ENCODE measurements at regions not wholly inside any gene's neighbourhood (a gene's known extent, or its start where the extent isn't known, plus 50 kb on each side); places are given as distances from the start of the nearest gene placed in this dataset.
"Not testable (repeated sequence)": the region's sequence is repeated elsewhere in the genome, so short reads cannot be mapped to it uniquely, and the experiment has no call there.

DNA sequence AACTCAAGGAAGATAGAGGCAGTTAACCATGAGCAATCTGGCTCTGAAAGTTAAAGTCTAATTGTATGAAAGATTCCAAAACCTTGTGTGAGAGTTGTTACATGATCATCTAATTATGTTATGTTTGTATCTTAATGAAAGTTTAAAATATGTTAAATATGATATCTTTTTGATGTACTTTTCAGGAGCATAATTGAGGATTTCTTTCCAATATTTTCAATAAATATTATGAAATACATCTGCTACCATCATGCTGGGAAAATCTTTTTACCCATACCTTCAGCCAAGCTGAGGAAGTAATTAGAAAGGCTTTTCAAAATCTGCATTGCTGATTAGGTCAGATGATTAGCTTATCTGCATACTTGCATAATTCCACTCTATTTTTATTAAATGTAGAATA lies 318.4 kb downstream of the KLF12 start:
- no peaks in the 10 kb centered on the region for H3K4me1 ChIP-seq
- H3K27ac ChIP-seq, result no peak overlapping the region
- no peaks in the 10 kb centered on the region for H3K27me3 ChIP-seq
- H3K36me3 ChIP-seq, result peaks cover 0 to 4% (median 3%) of the 10 kb centered on the region in 3 donors
- intact Hi-C loops (cut with DNase I; ENCODE audit: low total_unique reads), result no loop called here
- H3K4me3 ChIP-seq, result no peak overlapping the region
- no peaks in the 10 kb centered on the region for H3K9me3 ChIP-seq
- DNase-seq, result no peak
- TF ChIP-seq, protein P1, sequence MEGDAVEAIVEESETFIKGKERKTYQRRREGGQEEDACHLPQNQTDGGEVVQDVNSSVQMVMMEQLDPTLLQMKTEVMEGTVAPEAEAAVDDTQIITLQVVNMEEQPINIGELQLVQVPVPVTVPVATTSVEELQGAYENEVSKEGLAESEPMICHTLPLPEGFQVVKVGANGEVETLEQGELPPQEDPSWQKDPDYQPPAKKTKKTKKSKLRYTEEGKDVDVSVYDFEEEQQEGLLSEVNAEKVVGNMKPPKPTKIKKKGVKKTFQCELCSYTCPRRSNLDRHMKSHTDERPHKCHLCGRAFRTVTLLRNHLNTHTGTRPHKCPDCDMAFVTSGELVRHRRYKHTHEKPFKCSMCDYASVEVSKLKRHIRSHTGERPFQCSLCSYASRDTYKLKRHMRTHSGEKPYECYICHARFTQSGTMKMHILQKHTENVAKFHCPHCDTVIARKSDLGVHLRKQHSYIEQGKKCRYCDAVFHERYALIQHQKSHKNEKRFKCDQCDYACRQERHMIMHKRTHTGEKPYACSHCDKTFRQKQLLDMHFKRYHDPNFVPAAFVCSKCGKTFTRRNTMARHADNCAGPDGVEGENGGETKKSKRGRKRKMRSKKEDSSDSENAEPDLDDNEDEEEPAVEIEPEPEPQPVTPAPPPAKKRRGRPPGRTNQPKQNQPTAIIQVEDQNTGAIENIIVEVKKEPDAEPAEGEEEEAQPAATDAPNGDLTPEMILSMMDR (IDR thresholded peaks at IDR 0.05), result no peak

DNA sequence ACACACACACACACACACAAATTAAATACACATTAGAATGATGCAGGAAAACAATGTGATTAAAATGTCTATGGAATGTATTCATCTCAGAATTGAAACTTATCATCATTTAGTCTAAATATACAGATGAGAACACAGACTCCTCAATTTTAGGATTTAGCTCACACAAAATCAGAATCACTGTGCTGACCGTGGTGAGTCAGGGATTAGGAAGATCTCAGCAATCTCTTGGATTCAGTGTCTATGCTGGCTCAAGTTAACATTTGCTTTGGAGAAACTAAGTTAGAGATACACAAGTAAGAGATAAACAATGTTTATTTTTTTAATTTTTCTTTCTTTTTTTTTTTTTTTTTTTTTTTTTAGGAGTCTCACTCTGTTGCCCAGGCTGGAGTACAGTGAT lies 323.6 kb downstream of the KLF12 start:
- no peak for DNase-seq
- no peaks in the 10 kb centered on the region for H3K9me3 ChIP-seq
- no peaks in the 10 kb centered on the region for H3K27me3 ChIP-seq
- peaks cover 0 to 4% (median 3%) of the 10 kb centered on the region in 3 donors for H3K36me3 ChIP-seq
- H3K4me3 ChIP-seq, result no peak overlapping the region
- H3K4me1 ChIP-seq, result peaks cover 0 to 9% (median 0%) of the 10 kb centered on the region in 4 donors
- H3K27ac ChIP-seq, result no peak overlapping the region
- intact Hi-C loops (cut with DNase I; ENCODE audit: low total_unique reads), result no loop called here
- TF ChIP-seq, protein P1 (IDR thresholded peaks at IDR 0.05), result no peak

DNA sequence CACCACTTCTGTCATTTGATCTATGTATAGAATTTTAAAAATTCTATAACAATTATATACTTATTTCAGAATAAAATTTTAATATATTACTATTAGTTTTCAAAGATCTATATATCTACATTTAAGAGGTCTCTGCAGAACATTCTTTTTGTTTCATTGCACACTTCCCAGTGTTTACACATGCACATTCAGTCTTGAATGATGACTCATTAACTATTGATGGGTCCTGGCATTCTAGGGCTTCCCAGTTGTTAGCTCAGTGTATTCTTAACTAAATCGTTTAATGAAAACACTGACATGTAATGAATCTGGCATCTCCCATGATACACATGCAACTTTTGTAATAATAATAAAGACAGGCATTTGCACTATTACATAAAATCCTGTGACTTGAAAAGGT lies 324.6 kb downstream of the KLF12 start:
- intact Hi-C loops (cut with DNase I; ENCODE audit: low total_unique reads), result no loop called here
- peaks cover 0 to 9% (median 0%) of the 10 kb centered on the region in 4 donors for H3K4me1 ChIP-seq
- DNase-seq, result no peak
- H3K27ac ChIP-seq, result no peak overlapping the region
- H3K36me3 ChIP-seq, result peaks cover 0 to 4% (median 3%) of the 10 kb centered on the region in 3 donors
- H3K4me3 ChIP-seq, result no peak overlapping the region
- TF ChIP-seq, protein P1 (IDR thresholded peaks at IDR 0.05), result no peak
- H3K9me3 ChIP-seq, result no peaks in the 10 kb centered on the region
- no peaks in the 10 kb centered on the region for H3K27me3 ChIP-seq

DNA sequence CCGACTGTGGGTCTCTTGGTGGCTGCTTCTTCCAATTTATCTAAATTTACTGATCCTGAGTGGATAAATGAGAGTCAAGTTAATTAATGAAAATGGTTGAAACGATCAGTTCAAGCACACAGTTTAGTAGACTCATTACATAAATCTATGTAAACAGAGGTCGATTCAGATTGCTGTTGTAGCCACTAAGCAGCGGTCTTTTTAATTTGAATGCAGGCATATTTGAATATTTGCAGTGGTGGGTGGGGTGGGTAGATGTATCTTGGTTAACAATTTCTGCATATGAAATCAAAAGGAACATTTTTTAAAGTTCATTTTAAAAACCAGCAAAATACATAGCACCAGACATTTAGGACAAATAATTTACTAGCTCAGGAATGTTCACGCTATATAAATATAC lies 325.9 kb downstream of the KLF12 start:
- H3K4me3 ChIP-seq, result no peak overlapping the region
- no peak for DNase-seq
- intact Hi-C loops (cut with DNase I; ENCODE audit: low total_unique reads), result no loop called here
- peaks cover 0 to 9% (median 0%) of the 10 kb centered on the region in 4 donors for H3K4me1 ChIP-seq
- no peak overlapping the region for H3K27ac ChIP-seq
- no peaks in the 10 kb centered on the region for H3K9me3 ChIP-seq
- TF ChIP-seq, protein P1 (IDR thresholded peaks at IDR 0.05), result no peak
- H3K36me3 ChIP-seq, result peaks cover 0 to 4% (median 3%) of the 10 kb centered on the region in 3 donors
- no peaks in the 10 kb centered on the region for H3K27me3 ChIP-seq

DNA sequence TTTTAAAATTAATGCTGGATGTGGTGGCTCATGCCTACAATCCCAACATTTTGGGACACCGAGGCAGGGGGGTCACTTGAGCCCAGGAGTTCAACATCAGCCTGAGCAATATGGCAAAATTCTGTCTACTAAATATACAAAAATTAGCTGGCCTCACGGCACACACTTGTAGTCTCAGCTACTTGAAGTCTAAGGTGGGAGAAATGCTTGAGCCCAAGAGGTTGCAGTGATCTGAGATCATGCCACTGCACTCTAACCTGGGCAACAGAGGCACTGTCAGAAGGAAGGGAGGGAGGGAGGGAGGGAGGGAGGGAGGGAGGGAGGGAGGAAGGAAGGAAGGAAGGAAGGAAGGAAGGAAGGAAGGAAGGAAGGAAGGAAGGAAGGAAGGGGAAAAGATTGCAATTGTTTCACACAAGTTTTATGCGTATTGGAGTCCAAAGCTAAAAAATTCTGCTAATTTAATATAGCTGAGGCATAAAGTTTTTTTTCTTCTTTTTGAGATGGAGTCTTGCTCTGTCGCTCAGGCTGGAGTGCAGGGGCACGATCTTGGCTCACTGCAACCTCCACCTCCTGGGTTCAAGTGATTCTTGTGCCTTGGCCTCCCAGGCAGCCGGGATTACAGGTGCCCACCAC lies 328.8 kb downstream of the KLF12 start:
- H3K4me3 ChIP-seq; DNase-seq; H3K36me3 ChIP-seq; H3K9me3 ChIP-seq; H3K27me3 ChIP-seq; H3K27ac ChIP-seq; intact Hi-C loops (cut with DNase I; ENCODE audit: low total_unique reads); H3K4me1 ChIP-seq: not testable (repeated sequence)

DNA sequence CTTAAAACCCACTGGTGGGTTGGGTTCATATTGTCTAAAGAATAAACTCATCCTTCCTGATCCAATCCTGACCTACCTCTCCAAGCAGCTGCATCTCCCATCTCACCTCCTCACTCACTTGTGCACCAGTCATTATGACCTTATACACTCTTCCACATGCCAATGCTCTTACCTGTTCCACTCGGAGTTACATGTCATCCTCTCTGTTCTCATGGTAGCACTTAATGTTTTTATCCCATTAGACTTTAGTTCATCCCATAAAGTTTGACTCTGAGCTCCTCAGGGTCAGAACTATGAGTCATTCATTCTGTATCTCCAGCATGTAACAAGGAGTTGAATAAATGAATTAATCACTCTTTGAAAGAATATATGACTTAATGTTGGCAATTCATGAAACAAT lies 330.2 kb downstream of the KLF12 start:
- Histone ChIP-seq H3K27me3 (no peaks in the 10 kb centered on the region), H3K9me3 (no peaks in the 10 kb centered on the region), H3K36me3 (no peaks in the 10 kb centered on the region), H3K27ac (no peak overlapping the region), H3K4me3 (no peak overlapping the region), H3K4me1 (peaks cover 0 to 5% (median 0%) of the 10 kb centered on the region in 4 donors)
- no peak for DNase-seq
- intact Hi-C loops (cut with DNase I; ENCODE audit: low total_unique reads), result no loop called here
- TF ChIP-seq, protein P1 (IDR thresholded peaks at IDR 0.05), result no peak

All from tibial artery (tissue), 4 donors.